RWPE1 (cell line): ENCODE measurements at regions not wholly inside any gene's neighbourhood (a gene's known extent, or its start where the extent isn't known, plus 50 kb on each side); places are given as distances from the start of the nearest gene placed in this dataset.

ENCODE experiments used
- CTCF ChIA-PET: fragments of 350-600 bp; sonication (Branson Sonifier 250); formaldehyde crosslinking; extraction: SDS; loops from one replicate; lab custom pipeline; 2021; lab: Yijun Ruan, JAX
- POLR2A ChIA-PET: fragments of 400-600 bp; formaldehyde crosslinking; extraction: SDS; loops from one replicate; lab custom pipeline; 2020; ENCODE audit warnings: antibody characterized with exemption; ENCODE audit not compliant: low non-redundant PET; lab: Yijun Ruan, JAX
- DNase-seq: peaks from one replicate; pipeline ENCODE4 v3.0.0; 2012; ENCODE audit warnings: low spot score
- H3K27ac ChIP-seq: fragments of 450-650 bp; 2 replicates; pipeline ENCODE4 v1.5.1; 2017
- TF ChIP-seq, protein P1 (sequence below): fragments of 450-650 bp; conservative IDR thresholded peaks from 2 replicates; pipeline ENCODE4 v1.5.1; 2017; ENCODE audit warnings: low read depth, mild to moderate bottlenecking

DNA sequence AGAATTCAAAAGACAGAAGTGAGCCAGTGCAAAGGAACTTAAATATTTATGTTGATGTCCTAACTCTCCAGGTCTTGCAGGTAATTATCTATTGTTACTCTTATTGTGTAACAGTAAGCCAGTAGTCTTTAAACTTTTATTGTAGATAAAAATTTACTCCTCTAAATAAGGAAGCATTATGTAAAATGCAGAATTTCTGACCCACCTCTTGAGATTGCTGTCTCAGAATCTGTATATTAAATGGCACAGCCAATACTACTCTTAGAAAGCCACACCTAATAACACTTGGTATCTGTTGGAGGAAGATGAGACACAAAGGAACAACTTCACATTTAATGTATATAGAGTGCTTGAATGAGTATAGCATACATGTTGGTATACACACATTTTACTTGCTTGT is 613.5 kb upstream of the ZNF804A start:
- DNase-seq = no peak
- TF ChIP-seq, protein P1, sequence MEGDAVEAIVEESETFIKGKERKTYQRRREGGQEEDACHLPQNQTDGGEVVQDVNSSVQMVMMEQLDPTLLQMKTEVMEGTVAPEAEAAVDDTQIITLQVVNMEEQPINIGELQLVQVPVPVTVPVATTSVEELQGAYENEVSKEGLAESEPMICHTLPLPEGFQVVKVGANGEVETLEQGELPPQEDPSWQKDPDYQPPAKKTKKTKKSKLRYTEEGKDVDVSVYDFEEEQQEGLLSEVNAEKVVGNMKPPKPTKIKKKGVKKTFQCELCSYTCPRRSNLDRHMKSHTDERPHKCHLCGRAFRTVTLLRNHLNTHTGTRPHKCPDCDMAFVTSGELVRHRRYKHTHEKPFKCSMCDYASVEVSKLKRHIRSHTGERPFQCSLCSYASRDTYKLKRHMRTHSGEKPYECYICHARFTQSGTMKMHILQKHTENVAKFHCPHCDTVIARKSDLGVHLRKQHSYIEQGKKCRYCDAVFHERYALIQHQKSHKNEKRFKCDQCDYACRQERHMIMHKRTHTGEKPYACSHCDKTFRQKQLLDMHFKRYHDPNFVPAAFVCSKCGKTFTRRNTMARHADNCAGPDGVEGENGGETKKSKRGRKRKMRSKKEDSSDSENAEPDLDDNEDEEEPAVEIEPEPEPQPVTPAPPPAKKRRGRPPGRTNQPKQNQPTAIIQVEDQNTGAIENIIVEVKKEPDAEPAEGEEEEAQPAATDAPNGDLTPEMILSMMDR = no peak
- H3K27ac ChIP-seq = no peak overlapping the region
- ChIA-PET CTCF (no interaction called here), POLR2A (no interaction called here)

DNA sequence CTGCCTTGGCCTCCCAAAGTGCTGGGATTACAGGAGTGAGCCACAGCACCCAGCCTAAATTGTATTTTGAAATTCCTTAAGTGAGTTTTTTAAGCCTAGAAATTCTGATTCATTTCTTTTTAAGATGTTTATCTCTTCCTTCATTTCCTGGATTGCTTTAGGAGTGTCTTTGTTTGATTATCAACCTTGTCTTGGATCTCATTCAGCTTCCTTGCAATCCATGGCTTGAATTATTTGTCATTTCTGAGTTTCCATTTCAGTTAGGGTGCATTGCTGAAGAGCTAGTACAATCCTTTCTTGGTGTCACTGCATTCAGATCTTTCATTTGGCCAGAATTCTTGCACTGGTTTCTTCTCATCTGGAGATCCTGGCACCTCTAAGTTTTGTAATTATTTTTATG is 606.4 kb upstream of the ZNF804A start:
- no peak for DNase-seq
- H3K27ac ChIP-seq = no peak overlapping the region
- ChIA-PET CTCF (no interaction called here), POLR2A (no interaction called here)
- TF ChIP-seq, protein P1 = no peak

DNA sequence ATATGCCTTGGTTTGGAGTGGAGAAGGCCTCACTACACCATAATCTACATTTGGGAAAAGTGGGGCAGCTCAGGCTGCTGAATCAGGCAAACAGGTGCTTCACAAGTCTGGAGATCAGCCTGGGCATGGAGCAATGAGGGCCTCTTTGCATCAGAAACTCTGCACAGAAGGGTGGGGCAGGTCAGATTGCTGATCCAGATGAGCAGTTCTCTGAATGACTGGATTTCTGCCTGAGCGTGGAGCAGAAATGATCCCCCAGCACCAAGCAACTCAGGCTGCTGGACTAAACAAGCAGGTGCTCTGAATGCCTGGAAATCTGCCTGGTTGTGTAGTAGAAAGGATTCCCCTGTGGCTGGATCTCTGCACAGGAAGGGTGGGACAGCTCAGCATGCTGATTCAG is 605.3 kb upstream of the ZNF804A start:
- POLR2A ChIA-PET = no interaction called here
- TF ChIP-seq, protein P1 = no peak

DNA sequence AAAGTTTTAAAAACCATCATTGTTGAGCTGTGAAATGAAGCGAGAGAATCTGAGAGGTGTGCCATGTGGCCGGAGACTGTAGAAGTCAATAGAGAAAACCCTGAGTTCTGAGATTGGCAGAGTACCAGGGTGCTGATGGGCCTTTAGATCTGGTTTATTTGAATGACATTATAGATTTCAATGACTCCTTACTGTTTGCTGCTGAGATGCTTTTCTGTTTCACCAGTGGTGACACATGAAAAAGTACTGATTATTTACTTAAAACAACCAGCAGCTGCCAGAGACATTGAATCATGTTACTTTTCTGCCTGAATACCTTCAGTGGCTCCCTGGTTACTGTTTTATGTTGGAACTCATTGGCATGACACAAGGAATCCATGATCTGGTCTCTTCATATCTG is 602.7 kb upstream of the ZNF804A start:
- CTCF ChIA-PET = interaction anchor here (0.8 kb wide), 1 partner anchor 897 kb away, joined by 3 read pairs; no protein-coding TSS in a partner anchor
- TF ChIP-seq, protein P1 = no peak
- POLR2A ChIA-PET = no interaction called here
- no peak overlapping the region for H3K27ac ChIP-seq
- no peak for DNase-seq

More for the DNA sequence above, 605.3 kb upstream of the ZNF804A start:
- CTCF ChIA-PET = no interaction called here
- DNase-seq = no peak
- H3K27ac ChIP-seq = no peak overlapping the region

DNA sequence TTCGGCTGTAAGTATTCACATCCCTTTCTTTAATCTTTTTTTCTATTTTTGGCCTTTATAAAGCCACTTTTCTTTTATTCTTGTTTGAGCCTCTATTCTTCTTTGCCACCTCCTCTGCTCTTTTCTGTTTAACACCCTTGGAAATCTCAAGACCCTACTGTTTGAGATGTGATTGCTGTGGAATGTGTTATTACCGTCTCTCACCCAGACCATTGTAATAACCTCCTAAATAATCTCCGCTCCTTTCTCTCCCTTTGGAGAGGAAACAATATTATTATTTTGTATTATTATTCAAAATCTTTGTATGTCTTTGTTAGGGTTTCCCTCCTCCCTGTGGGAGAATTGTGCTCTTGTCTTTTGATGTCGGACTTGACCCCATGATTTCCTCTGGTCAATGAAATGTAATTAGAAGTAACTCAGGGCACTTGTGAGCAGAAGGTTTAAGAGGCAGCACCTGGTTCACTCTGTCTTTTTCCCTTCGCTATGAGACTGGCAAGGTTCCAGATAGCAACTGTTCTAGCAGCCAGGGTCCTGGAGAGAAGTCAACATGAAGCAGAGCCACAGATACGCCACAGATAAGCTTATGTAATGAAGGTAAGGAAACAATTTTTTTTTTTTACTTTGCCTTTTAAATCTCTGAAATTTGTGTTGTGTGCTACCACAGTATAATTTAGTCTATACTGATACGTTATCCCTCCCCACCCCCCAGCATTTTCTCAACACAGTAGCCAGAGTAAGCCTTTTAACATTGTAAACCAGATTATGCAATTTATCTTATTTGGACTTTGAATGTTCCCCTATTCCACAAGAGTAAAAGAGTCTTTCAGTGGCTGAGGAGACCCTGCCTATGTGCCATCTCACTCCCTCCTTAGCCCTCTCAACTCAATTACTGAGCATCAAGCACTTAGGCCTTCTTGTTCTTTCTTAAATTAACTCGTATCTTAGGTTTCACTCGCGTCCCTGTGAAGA is 601.2 kb upstream of the ZNF804A start:
- TF ChIP-seq, protein P1 = no peak
- ChIA-PET CTCF (no interaction called here), POLR2A (no interaction called here)
- no peak overlapping the region for H3K27ac ChIP-seq
- no peak for DNase-seq

DNA sequence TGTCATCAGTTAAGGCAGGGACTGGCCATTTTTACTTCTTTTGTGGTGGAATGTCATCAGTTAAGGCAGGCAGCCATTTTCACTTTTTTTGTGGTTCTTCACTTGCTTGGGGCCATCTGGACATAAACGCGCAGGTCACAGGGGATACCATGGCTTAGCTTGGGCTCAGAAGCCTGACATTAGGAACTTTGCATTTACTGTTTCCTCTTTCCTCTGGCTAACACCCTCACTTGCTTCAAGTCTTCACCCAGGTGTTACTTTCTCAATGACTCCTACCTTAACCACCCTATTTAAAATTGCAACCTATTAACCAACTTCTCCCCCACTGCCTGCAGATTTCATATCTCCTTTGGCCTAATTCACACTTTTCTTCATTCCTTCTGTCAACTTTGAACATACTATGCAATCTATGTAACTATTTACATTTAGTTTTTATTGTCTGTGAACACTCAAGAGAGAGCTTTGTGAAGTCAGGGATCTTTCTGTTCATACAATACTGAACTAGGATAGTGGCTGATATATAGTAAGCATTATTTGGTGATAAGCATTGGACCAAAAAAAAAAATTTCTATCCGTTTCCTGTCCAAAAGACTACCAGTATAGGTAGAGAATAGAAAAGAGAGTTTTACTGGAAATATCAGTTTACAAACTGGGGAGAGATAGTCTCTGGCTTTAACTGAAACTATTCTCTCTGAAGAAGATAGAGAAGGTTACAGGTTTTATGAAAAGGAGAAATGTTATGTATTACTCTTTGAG is 600.1 kb upstream of the ZNF804A start:
- TF ChIP-seq, protein P1 = no peak
- POLR2A ChIA-PET = no interaction called here
- no peak for DNase-seq
- no peak overlapping the region for H3K27ac ChIP-seq
- CTCF ChIA-PET = interaction anchor here (0.6 kb wide), 2 partner anchors 114 to 285 kb away, joined by 3 to 5 read pairs; no protein-coding TSS in a partner anchor
